GM12875 (cell line): ENCODE measurements at regions not wholly inside any gene's neighbourhood (a gene's known extent, or its start where the extent isn't known, plus 50 kb on each side); places are given as distances from the start of the nearest gene placed in this dataset.

ENCODE experiments used
- H3K4me3 ChIP-seq: one replicate; pipeline ENCODE4 v1.5.1; 2011; ENCODE audit warnings: low read depth, low read length, control low read depth
- TF ChIP-seq, protein P1 (sequence below): IDR thresholded peaks from 2 replicates; pipeline ENCODE4 v1.5.1; 2011; ENCODE audit warnings: low read depth, mild to moderate bottlenecking, control low read depth, inconsistent platforms, low read length, moderate library complexity, borderline replicate concordance; ENCODE audit not compliant: insufficient read depth

DNA sequence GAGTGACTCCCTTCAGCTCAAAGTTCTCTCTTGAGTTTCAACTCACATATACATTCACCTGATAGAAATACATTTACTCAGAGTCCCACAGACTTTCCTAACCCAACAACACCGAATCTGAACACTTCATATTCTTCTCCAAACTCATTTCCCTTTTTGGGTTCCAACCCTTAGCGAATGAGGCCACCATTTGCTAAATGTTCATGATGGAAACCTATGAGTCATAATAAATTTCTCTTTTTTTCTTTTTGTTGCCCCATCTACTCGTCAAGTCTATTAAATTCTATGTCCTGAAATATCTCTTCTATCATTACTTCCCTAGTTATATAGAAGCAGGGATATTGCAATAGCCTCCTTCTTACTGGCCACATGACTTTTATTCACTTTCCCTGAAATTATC is 100.1 kb downstream of the HLX start:
- TF ChIP-seq, protein P1, sequence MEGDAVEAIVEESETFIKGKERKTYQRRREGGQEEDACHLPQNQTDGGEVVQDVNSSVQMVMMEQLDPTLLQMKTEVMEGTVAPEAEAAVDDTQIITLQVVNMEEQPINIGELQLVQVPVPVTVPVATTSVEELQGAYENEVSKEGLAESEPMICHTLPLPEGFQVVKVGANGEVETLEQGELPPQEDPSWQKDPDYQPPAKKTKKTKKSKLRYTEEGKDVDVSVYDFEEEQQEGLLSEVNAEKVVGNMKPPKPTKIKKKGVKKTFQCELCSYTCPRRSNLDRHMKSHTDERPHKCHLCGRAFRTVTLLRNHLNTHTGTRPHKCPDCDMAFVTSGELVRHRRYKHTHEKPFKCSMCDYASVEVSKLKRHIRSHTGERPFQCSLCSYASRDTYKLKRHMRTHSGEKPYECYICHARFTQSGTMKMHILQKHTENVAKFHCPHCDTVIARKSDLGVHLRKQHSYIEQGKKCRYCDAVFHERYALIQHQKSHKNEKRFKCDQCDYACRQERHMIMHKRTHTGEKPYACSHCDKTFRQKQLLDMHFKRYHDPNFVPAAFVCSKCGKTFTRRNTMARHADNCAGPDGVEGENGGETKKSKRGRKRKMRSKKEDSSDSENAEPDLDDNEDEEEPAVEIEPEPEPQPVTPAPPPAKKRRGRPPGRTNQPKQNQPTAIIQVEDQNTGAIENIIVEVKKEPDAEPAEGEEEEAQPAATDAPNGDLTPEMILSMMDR: no peak
- no peak overlapping the region for H3K4me3 ChIP-seq

DNA sequence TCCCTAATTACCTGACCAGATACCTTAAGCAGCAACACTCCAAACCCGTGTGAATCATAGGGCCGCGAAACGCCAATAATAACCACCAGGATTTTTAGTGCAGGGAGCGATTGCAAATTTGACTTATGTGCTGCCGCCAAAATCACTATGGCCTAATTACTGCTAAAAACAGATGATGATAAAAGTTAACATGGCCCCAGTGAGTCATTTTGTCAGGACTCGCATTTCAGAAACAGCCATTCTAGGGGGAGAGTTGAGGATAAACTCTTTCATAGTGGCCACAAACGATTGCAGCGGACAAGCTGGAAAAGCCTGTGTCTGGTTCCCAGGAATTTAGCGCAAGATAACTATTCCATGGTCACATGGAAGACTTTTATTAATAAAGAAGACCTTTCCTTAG is 103.4 kb downstream of the HLX start:
- TF ChIP-seq, protein P1: no peak

DNA sequence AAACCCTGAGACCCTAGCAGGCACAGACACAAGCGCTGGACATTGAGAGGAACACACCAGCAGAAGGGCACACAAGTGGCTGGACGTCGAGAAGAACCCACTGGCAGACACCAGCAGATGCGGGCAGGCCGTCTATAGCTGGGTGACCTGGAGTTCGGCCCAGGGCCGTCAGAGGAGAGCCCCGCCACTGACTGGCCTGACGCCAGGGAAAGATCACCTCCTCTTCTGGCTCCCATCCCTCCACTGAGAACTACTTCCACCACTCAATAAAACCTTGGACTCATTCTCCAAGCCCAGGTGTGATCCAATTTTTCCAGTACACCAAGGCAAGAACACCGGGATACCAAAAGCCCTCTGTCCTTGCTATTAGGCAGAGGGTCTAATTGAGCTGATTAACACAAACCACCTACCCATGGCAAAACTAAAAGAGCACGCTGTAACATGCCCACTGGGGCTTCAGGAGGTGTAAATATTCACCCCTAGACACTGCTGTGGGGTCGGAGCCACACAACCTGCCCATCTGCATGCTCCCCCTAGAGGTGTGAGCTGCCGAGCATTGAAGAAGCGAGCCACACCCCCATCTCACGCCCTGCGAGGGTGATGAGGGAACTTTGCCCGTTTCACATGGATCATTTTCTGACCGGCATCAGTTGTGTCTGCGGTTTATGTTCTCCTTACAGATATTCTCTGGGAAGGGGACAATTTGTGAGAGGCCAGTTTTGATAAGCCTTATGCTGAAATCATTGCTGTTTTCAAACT is 104.8 kb downstream of the HLX start:
- TF ChIP-seq, protein P1: peak; percentile 31; the same call in 1 of the 2 replicates
- H3K4me3 ChIP-seq: no peak overlapping the region

More for the DNA sequence above, 103.4 kb downstream of the HLX start:
- H3K4me3 ChIP-seq: no peak overlapping the region

DNA sequence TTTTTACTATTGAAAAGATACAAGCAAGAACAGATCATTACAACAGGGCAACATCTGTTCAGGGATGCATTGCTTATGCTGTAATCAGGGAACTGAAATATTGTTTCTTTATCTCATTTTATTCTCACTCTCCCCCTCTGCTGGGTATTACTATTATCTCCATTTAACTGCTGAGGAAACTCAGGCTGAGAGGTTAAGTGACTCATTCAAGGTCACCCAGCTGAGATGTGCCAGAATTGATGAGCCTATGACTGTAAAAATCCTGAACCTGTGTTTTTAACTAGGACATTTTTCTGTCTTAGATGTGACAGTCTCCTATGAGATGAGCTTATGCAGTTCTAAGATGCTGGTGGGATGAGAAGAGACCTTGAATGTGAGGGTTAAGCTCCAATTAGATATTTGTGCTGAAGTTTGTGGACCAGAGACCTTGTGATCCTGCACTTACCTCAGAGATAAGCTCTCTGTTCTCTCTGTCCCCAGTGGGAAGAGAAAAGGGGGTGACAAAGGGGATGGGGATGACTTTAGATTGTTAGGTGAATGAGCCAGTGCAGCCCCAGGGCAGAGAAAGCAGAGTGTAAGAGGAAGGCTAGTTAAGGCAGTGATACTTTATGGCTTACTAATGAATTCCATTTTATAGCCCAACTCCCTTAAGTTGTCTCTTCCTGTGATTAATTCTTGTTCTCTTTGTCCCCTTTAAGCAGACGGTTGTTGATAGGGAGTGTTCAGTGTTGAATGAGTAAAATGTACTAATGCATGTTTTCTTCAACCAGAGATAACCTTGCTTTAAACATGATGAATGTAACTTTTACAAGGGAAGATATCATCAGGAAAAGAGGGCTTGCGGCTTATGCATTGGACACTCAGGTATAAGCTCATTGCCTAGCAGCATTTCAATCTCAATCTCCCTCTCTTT is 111.4 kb downstream of the HLX start:
- TF ChIP-seq, protein P1: no peak

DNA sequence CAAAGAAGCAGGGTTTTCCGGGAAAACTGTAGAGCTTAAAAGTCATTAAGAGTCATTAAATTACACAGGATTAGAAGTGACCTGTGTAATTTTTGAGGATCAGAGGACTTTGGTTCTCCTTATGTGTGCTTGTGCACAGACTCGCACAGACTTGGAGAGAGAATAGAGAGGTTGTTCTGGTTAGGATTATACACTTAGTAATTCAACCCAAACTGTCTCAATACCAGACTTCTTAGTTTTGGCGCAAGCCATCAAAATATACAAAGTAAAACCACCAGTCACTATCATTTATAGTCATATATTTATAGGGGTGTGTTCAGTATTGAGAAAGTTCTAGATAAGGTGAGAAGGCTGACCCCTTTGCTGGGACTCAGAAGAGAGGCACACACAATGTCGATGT is 112.3 kb downstream of the HLX start:
- TF ChIP-seq, protein P1: no peak
- no peak overlapping the region for H3K4me3 ChIP-seq

More for the DNA sequence above, 111.4 kb downstream of the HLX start:
- no peak overlapping the region for H3K4me3 ChIP-seq

DNA sequence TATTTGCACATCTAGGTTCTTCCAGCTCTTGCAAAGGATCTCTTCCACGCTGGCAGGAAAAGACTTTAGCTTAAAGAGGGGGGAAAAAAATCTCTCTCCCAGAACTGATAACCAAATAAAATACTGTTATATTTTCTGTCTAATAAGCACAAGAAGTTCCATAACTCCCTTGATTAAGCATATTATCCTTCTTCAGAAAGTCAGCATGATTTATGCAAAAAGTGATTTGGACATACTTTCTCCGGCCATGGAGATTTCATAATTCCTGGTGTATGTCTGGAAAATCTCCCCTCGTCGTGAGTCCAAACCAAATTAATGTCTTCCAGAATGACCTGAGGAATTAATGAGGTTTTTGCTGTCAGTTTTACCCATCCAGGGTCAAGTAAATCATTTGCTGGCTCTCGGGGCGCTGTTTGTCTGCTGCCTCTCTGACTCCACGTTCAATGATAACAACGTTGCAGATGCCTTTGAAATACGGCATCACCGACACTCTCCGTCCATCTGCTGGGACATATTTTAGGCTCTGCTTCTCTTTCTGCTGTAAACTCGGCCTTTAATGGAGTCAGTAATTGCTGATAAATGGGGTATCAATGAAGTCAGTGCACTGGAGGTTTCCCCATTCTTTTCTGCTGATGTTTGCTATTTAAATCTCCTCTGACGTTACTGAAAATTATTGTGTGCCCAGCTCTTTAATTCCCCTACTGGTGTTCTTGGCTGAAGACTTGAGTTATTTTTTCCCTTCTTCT is 112.9 kb downstream of the HLX start:
- TF ChIP-seq, protein P1: no peak
- H3K4me3 ChIP-seq: no peak overlapping the region
